ENCODE measurements at regions not wholly inside any gene's neighbourhood (a gene's known extent, or its start where the extent isn't known, plus 50 kb on each side); places are given as distances from the start of the nearest gene placed in this dataset.

- Histone ChIP-seq H3K36me3 (ENCODE audit: insufficient read depth, low read length) (no peaks in the 10 kb centered on the region), H3K79me2 (replicated peaks; ENCODE audit: insufficient read depth, low read length) (no peaks in the 10 kb centered on the region), H4K20me1 (ENCODE audit: insufficient read depth) (no peaks in the 10 kb centered on the region), H3K27ac (ENCODE audit: low read length) (no peak overlapping the region), H2AFZ (ENCODE audit: low read depth, low read length) (no peak overlapping the region), H3K9me2 (ENCODE audit: insufficient read depth, low read length) (no peaks in the 10 kb centered on the region), H3F3A (ENCODE audit: insufficient read depth, low read length, poor library complexity, severe bottlenecking) (no peaks in the 10 kb centered on the region), H3K27me3 (ENCODE audit: insufficient read depth, low read depth, low read length) (no peaks in the 10 kb centered on the region), H3K9ac (ENCODE audit: low read length) (no peak overlapping the region), H3K4me2 (ENCODE audit: low read length) (no peak overlapping the region), H3K4me3 (ENCODE audit: low read length) (no peak overlapping the region), H3K9me3 (ENCODE audit: low read length) (no peaks in the 10 kb centered on the region)
- TF ChIP-seq CTCF (IDR thresholded peaks at IDR 0.05; ENCODE audit: poor library complexity, severe bottlenecking) (no peak), SMC3 (conservative IDR thresholded peaks at IDR 0.05; ENCODE audit: poor library complexity) (no peak), EP300 (conservative IDR thresholded peaks at IDR 0.05; ENCODE audit: poor library complexity, severe bottlenecking) (no peak), MXI1 (conservative IDR thresholded peaks at IDR 0.05; ENCODE audit: poor library complexity, severe bottlenecking) (no peak), REST (IDR thresholded peaks at IDR 0.05; ENCODE audit: borderline replicate concordance) (no peak), POLR2AphosphoS5 (IDR thresholded peaks at IDR 0.05) (no peak), RAD21 (conservative IDR thresholded peaks at IDR 0.05) (no peak), EZH2 (IDR thresholded peaks at IDR 0.05; ENCODE audit: borderline replicate concordance, insufficient read depth, low read length, poor library complexity, severe bottlenecking) (no peak), TAF1 (IDR thresholded peaks at IDR 0.05; ENCODE audit: low read depth) (no peak)
These were observed 593.4 kb downstream of the PTPRU start for GRCh38 chr1:29829448-29830344.

GRCh38 chr1:29828526-29829447, 592.5 kb downstream of the PTPRU start:
- no peaks in the 10 kb centered on the region for H3F3A ChIP-seq (ENCODE audit: insufficient read depth, low read length, poor library complexity, severe bottlenecking)

More at GRCh38 chr1:29828526-29829447, 592.5 kb downstream of the PTPRU start:
- no peak overlapping the region for H3K4me2 ChIP-seq (ENCODE audit: low read length)
- H3K27ac ChIP-seq (ENCODE audit: low read length): no peak overlapping the region
- no peaks in the 10 kb centered on the region for H3K9me2 ChIP-seq (ENCODE audit: insufficient read depth, low read length)
- H3K4me3 ChIP-seq (ENCODE audit: low read length): no peak overlapping the region
- no peaks in the 10 kb centered on the region for H3K27me3 ChIP-seq (ENCODE audit: insufficient read depth, low read depth, low read length)
- H3K9ac ChIP-seq (ENCODE audit: low read length): no peak overlapping the region
- no peaks in the 10 kb centered on the region for H3K9me3 ChIP-seq (ENCODE audit: low read length)
- no peak for TF ChIP-seq RAD21 (conservative IDR thresholded peaks at IDR 0.05)
- no peaks in the 10 kb centered on the region for H4K20me1 ChIP-seq (ENCODE audit: insufficient read depth)
- H3K36me3 ChIP-seq (ENCODE audit: insufficient read depth, low read length): no peaks in the 10 kb centered on the region
- H3K79me2 ChIP-seq (replicated peaks; ENCODE audit: insufficient read depth, low read length): no peaks in the 10 kb centered on the region
- no peak overlapping the region for H2AFZ ChIP-seq (ENCODE audit: low read depth, low read length)

Measured in neural cell (in vitro differentiated cells).